IPS-18a (cell line): ENCODE measurements at regions not wholly inside any gene's neighbourhood (a gene's known extent, or its start where the extent isn't known, plus 50 kb on each side); places are given as distances from the start of the nearest gene placed in this dataset.

Experiments
- H3K27ac ChIP-seq: one replicate; pipeline ENCODE4 v1.5.1; 2013; ENCODE audit warnings: low read length
- H3K27me3 ChIP-seq: one replicate; pipeline ENCODE4 v1.6.1; 2013; ENCODE audit warnings: mild to moderate bottlenecking, low read length; ENCODE audit not compliant: control insufficient read depth, insufficient read depth
- H3K36me3 ChIP-seq: one replicate; pipeline ENCODE4 v1.6.1; 2013; ENCODE audit warnings: low read depth, low read length; ENCODE audit not compliant: control insufficient read depth
- H3K4me1 ChIP-seq: one replicate; pipeline ENCODE4 v1.6.1; 2013; ENCODE audit warnings: low read depth, low read length; ENCODE audit not compliant: control insufficient read depth
- H3K4me3 ChIP-seq: one replicate; pipeline ENCODE4 v1.5.1; 2013; ENCODE audit warnings: low read length
- H3K9ac ChIP-seq: one replicate; pipeline ENCODE4 v1.6.1; 2013; ENCODE audit warnings: mild to moderate bottlenecking, low read length, moderate library complexity
- H3K9me3 ChIP-seq: one replicate; pipeline ENCODE4 v1.6.1; 2013; ENCODE audit warnings: low read depth, low read length; ENCODE audit not compliant: control insufficient read depth

- H3K36me3 ChIP-seq = no peaks in the 10 kb centered on the region
- H3K9me3 ChIP-seq = no peaks in the 10 kb centered on the region
- no peaks in the 10 kb centered on the region for H3K27me3 ChIP-seq
- H3K9ac ChIP-seq = no peak overlapping the region
- H3K4me3 ChIP-seq = no peak overlapping the region
- H3K27ac ChIP-seq = no peak overlapping the region
- H3K4me1 ChIP-seq = no peaks in the 10 kb centered on the region
Observed at GRCh38 chr9:126219648-126220063, 107.0 kb upstream of the MVB12B start.

DNA sequence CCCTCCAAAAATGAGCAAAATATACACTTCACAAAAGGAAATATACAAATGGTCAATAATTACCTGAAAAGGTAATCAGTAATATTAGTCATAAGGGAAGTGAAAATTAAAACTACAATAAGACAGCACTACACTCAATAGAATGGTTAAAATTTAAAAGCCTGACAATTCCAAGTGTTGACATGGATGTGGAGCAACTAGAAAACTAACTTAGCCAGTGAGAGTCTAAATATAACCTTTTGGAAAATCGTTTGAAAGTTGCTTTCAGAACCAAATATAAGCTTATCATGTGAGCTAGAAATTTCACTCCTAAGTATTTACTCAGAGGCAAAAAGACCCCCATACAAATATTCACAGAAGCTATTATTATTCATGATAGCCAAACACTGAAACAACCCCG lies 105.1 kb upstream of the MVB12B start:
- Histone ChIP-seq H3K9me3 (no peaks in the 10 kb centered on the region), H3K27ac (no peak overlapping the region), H3K4me1 (no peaks in the 10 kb centered on the region), H3K9ac (no peak overlapping the region), H3K4me3 (no peak overlapping the region), H3K36me3 (no peaks in the 10 kb centered on the region), H3K27me3 (no peaks in the 10 kb centered on the region)

- Histone ChIP-seq H3K27ac (no peak overlapping the region), H3K9me3 (no peaks in the 10 kb centered on the region), H3K4me1 (no peaks in the 10 kb centered on the region), H3K4me3 (no peak overlapping the region), H3K9ac (no peak overlapping the region), H3K36me3 (no peaks in the 10 kb centered on the region), H3K27me3 (no peaks in the 10 kb centered on the region)
Observed at GRCh38 chr9:126222363-126222834, 104.2 kb upstream of the MVB12B start.

DNA sequence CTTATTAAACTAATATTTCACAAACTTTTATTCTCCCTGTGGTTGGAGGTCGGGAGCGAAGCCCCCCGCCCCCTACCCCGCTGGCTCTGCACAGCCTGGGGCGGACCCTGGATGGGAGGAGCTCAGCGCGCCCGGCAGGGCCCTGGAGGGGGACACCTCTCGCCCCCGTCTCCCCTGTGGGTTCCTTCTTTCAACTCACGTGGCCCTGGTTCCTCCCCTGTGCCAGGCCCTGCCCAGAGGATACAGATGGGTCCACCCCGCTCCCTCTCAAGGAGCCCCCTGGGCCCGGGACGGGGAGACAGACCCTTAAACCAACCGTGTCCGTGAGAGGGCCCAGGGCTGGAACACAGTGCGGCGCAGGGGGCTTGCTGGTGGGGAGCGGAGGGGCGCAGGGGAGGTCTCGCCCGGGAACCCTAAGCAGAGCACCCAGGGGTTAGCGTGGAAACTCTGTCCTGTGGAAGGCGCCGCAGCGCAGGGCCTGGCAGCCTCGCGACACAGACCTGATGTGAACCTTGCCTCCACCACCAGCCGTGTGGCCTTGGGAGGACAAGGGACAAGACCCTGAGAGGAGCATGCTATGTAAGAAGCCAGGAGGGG lies 103.7 kb upstream of the MVB12B start:
- no peaks in the 10 kb centered on the region for H3K4me1 ChIP-seq
- no peaks in the 10 kb centered on the region for H3K27me3 ChIP-seq
- no peaks in the 10 kb centered on the region for H3K36me3 ChIP-seq
- H3K27ac ChIP-seq = no peak overlapping the region
- no peak overlapping the region for H3K4me3 ChIP-seq
- no peak overlapping the region for H3K9ac ChIP-seq
- no peaks in the 10 kb centered on the region for H3K9me3 ChIP-seq

GRCh38 chr9:126223798-126224531 lies 102.7 kb upstream of the MVB12B start:
- no peak overlapping the region for H3K4me3 ChIP-seq
- no peaks in the 10 kb centered on the region for H3K27me3 ChIP-seq
- no peaks in the 10 kb centered on the region for H3K4me1 ChIP-seq
- H3K36me3 ChIP-seq = no peaks in the 10 kb centered on the region
- no peak overlapping the region for H3K9ac ChIP-seq
- no peak overlapping the region for H3K27ac ChIP-seq
- no peaks in the 10 kb centered on the region for H3K9me3 ChIP-seq

DNA sequence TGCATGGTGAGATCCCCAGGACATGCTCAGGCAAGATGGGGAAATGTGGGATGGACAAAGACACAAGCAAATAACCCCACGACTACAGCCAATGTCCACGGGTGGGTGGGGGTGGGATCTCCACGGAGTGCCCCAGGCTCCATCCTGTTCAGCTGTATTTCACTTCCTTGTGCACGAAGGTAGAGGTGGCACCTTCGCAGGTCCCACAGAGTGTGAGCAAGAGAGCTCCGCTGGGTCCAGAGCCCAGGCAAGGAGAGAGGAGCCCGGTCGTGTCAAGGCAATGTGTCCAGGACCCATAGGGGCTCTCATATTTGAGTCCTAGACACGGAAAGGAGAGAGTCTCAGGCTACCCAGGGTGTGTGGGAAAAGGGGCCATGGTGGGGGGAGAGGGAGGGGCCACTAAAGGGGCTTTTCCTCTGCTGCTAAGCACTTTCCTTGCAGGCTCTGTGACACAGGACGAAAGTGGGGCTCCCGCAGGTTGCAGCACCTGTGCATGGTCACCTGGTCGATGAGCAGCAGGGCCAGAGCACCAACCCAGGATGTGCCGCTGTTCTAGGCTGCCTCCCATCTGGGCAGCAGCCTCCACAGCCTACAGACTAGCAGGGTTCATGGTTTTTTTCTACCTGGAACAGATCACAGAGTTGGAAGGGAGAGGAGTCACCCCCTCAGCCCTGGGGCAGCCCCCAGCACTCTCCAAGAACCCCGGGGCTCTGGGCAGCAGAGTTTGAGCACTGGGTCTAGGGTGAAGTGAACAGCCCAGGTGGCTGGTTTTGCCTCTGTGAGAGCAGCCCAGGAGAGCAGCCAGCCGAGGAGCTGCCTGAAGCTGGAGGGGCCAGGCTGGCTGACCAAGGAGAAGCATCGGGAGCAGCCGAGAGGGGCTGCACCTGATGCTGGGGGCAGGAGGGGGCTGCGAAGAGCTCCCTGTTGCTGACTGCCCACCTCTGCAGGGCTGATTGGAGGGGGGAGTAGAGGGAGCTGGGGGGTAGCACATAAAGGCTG lies 100.7 kb upstream of the MVB12B start:
- Histone ChIP-seq H3K4me3 (no peak overlapping the region), H3K27ac (no peak overlapping the region), H3K36me3 (no peaks in the 10 kb centered on the region), H3K9ac (no peak overlapping the region), H3K27me3 (no peaks in the 10 kb centered on the region), H3K4me1 (no peaks in the 10 kb centered on the region), H3K9me3 (no peaks in the 10 kb centered on the region)

- no peaks in the 10 kb centered on the region for H3K4me1 ChIP-seq
- H3K9ac ChIP-seq = no peak overlapping the region
- no peaks in the 10 kb centered on the region for H3K27me3 ChIP-seq
- H3K4me3 ChIP-seq = no peak overlapping the region
- no peaks in the 10 kb centered on the region for H3K9me3 ChIP-seq
- H3K27ac ChIP-seq = no peak overlapping the region
- no peaks in the 10 kb centered on the region for H3K36me3 ChIP-seq
Observed at GRCh38 chr9:126226991-126227936, 99.4 kb upstream of the MVB12B start.

- no peaks in the 10 kb centered on the region for H3K27me3 ChIP-seq
Observed at GRCh38 chr9:126228111-126228780, 98.4 kb upstream of the MVB12B start.

GRCh38 chr9:126228781-126229444 lies 97.7 kb upstream of the MVB12B start:
- Histone ChIP-seq H3K4me1 (no peaks in the 10 kb centered on the region), H3K27ac (no peak overlapping the region), H3K36me3 (no peaks in the 10 kb centered on the region), H3K27me3 (no peaks in the 10 kb centered on the region), H3K4me3 (no peak overlapping the region), H3K9ac (no peak overlapping the region), H3K9me3 (no peaks in the 10 kb centered on the region)

More at GRCh38 chr9:126228111-126228780, 98.4 kb upstream of the MVB12B start:
- H3K27ac ChIP-seq = no peak overlapping the region
- H3K9ac ChIP-seq = no peak overlapping the region
- no peaks in the 10 kb centered on the region for H3K9me3 ChIP-seq
- H3K4me3 ChIP-seq = no peak overlapping the region
- no peaks in the 10 kb centered on the region for H3K4me1 ChIP-seq
- no peaks in the 10 kb centered on the region for H3K36me3 ChIP-seq

GRCh38 chr9:126229501-126229900 lies 97.1 kb upstream of the MVB12B start:
- no peak overlapping the region for H3K27ac ChIP-seq
- no peak overlapping the region for H3K4me3 ChIP-seq
- no peaks in the 10 kb centered on the region for H3K36me3 ChIP-seq
- H3K4me1 ChIP-seq = no peaks in the 10 kb centered on the region
- no peaks in the 10 kb centered on the region for H3K9me3 ChIP-seq
- no peaks in the 10 kb centered on the region for H3K27me3 ChIP-seq
- no peak overlapping the region for H3K9ac ChIP-seq
